Rectal smooth muscle tissue (tissue), 1 donor: ENCODE measurements at regions not wholly inside any gene's neighbourhood (a gene's known extent, or its start where the extent isn't known, plus 50 kb on each side); places are given as distances from the start of the nearest gene placed in this dataset.

Experiments
- H3K27ac ChIP-seq: one replicate; pipeline ENCODE4 v1.7.0; 2013; ENCODE audit warnings: low read depth, low read length, inconsistent platforms
- H3K27me3 ChIP-seq: one replicate; pipeline ENCODE4 v1.7.0; 2013; ENCODE audit warnings: low read length; ENCODE audit not compliant: control insufficient read depth, insufficient read depth
- H3K36me3 ChIP-seq: one replicate; pipeline ENCODE4 v1.7.0; 2013; ENCODE audit warnings: low read length; ENCODE audit not compliant: control insufficient read depth, insufficient read depth
- H3K4me1 ChIP-seq: one replicate; pipeline ENCODE4 v1.7.0; 2013; ENCODE audit warnings: low read length; ENCODE audit not compliant: control insufficient read depth, insufficient read depth
- H3K4me3 ChIP-seq: one replicate; pipeline ENCODE4 v1.7.0; 2013; ENCODE audit warnings: low read length
- H3K9ac ChIP-seq: one replicate; pipeline ENCODE4 v1.7.0; 2013; ENCODE audit warnings: low read length

- no peak overlapping the region for H3K9ac ChIP-seq
These were observed 376.9 kb downstream of the PPP3CA start for GRCh38 chr4:100970414-100970813.

GRCh38 chr4:100969925-100970324, 377.4 kb downstream of the PPP3CA start:
- no peaks in the 10 kb centered on the region for H3K27me3 ChIP-seq
- no peaks in the 10 kb centered on the region for H3K4me1 ChIP-seq
- no peak overlapping the region for H3K9ac ChIP-seq
- H3K27ac ChIP-seq: no peak overlapping the region
- H3K36me3 ChIP-seq: no peaks in the 10 kb centered on the region
- no peak overlapping the region for H3K4me3 ChIP-seq

More at GRCh38 chr4:100970414-100970813, 376.9 kb downstream of the PPP3CA start:
- Histone ChIP-seq H3K27ac (no peak overlapping the region), H3K36me3 (no peaks in the 10 kb centered on the region), H3K4me3 (no peak overlapping the region), H3K27me3 (no peaks in the 10 kb centered on the region), H3K4me1 (no peaks in the 10 kb centered on the region)

GRCh38 chr4:100968046-100968445, 379.3 kb downstream of the PPP3CA start:
- Histone ChIP-seq H3K9ac (no peak overlapping the region), H3K27me3 (no peaks in the 10 kb centered on the region), H3K36me3 (no peaks in the 10 kb centered on the region), H3K4me3 (no peak overlapping the region), H3K27ac (no peak overlapping the region), H3K4me1 (no peaks in the 10 kb centered on the region)

GRCh38 chr4:100963627-100964026, 383.7 kb downstream of the PPP3CA start:
- Histone ChIP-seq H3K4me3 (no peak overlapping the region), H3K9ac (no peak overlapping the region), H3K27me3 (no peaks in the 10 kb centered on the region), H3K27ac (no peak overlapping the region), H3K4me1 (no peaks in the 10 kb centered on the region), H3K36me3 (no peaks in the 10 kb centered on the region)

GRCh38 chr4:100962698-100963097, 384.6 kb downstream of the PPP3CA start:
- Histone ChIP-seq H3K4me3 (no peak overlapping the region), H3K4me1 (no peaks in the 10 kb centered on the region), H3K36me3 (no peaks in the 10 kb centered on the region), H3K27ac (no peak overlapping the region), H3K27me3 (no peaks in the 10 kb centered on the region), H3K9ac (no peak overlapping the region)

GRCh38 chr4:100960232-100960631, 387.1 kb downstream of the PPP3CA start:
- no peak overlapping the region for H3K4me3 ChIP-seq
- H3K27me3 ChIP-seq: no peaks in the 10 kb centered on the region
- no peaks in the 10 kb centered on the region for H3K36me3 ChIP-seq
- no peak overlapping the region for H3K9ac ChIP-seq
- H3K27ac ChIP-seq: no peak overlapping the region
- H3K4me1 ChIP-seq: no peaks in the 10 kb centered on the region

- Histone ChIP-seq H3K4me3 (no peak overlapping the region), H3K9ac (no peak overlapping the region), H3K27ac (no peak overlapping the region), H3K36me3 (no peaks in the 10 kb centered on the region), H3K27me3 (no peaks in the 10 kb centered on the region), H3K4me1 (no peaks in the 10 kb centered on the region)
These were observed 393.3 kb downstream of the PPP3CA start for GRCh38 chr4:100954046-100954445.

GRCh38 chr4:100953616-100954015, 393.7 kb downstream of the PPP3CA start:
- H3K36me3 ChIP-seq: no peaks in the 10 kb centered on the region
- no peak overlapping the region for H3K4me3 ChIP-seq
- no peaks in the 10 kb centered on the region for H3K4me1 ChIP-seq
- no peak overlapping the region for H3K27ac ChIP-seq
- H3K27me3 ChIP-seq: no peaks in the 10 kb centered on the region
- no peak overlapping the region for H3K9ac ChIP-seq

GRCh38 chr4:100952590-100952989, 394.7 kb downstream of the PPP3CA start:
- Histone ChIP-seq H3K4me3 (no peak overlapping the region), H3K27me3 (no peaks in the 10 kb centered on the region), H3K4me1 (no peaks in the 10 kb centered on the region), H3K27ac (no peak overlapping the region), H3K36me3 (no peaks in the 10 kb centered on the region), H3K9ac (no peak overlapping the region)

- no peaks in the 10 kb centered on the region for H3K27me3 ChIP-seq
- no peaks in the 10 kb centered on the region for H3K4me1 ChIP-seq
- no peak overlapping the region for H3K9ac ChIP-seq
- H3K36me3 ChIP-seq: no peaks in the 10 kb centered on the region
- H3K4me3 ChIP-seq: no peak overlapping the region
- H3K27ac ChIP-seq: no peak overlapping the region
These were observed 397.9 kb downstream of the PPP3CA start for GRCh38 chr4:100949350-100949935.

- no peak overlapping the region for H3K4me3 ChIP-seq
- H3K27ac ChIP-seq: no peak overlapping the region
- H3K4me1 ChIP-seq: no peaks in the 10 kb centered on the region
- H3K36me3 ChIP-seq: no peaks in the 10 kb centered on the region
- H3K9ac ChIP-seq: no peak overlapping the region
- no peaks in the 10 kb centered on the region for H3K27me3 ChIP-seq
These were observed 398.4 kb downstream of the PPP3CA start for GRCh38 chr4:100948911-100949310.

- H3K4me3 ChIP-seq: no peak overlapping the region
- no peak overlapping the region for H3K27ac ChIP-seq
- no peaks in the 10 kb centered on the region for H3K27me3 ChIP-seq
- H3K9ac ChIP-seq: no peak overlapping the region
- H3K4me1 ChIP-seq: no peaks in the 10 kb centered on the region
- H3K36me3 ChIP-seq: no peaks in the 10 kb centered on the region
These were observed 401.5 kb downstream of the PPP3CA start for GRCh38 chr4:100945789-100946188.

- Histone ChIP-seq H3K9ac (no peak overlapping the region), H3K4me1 (no peaks in the 10 kb centered on the region), H3K27ac (no peak overlapping the region), H3K4me3 (no peak overlapping the region), H3K27me3 (no peaks in the 10 kb centered on the region), H3K36me3 (no peaks in the 10 kb centered on the region)
These were observed 408.6 kb downstream of the PPP3CA start for GRCh38 chr4:100938698-100939097.
